Dermis blood vessel endothelial cell (primary cell): ENCODE measurements at regions not wholly inside any gene's neighbourhood (a gene's known extent, or its start where the extent isn't known, plus 50 kb on each side); places are given as distances from the start of the nearest gene placed in this dataset.
"Not testable (repeated sequence)": the region's sequence is repeated elsewhere in the genome, so short reads cannot be mapped to it uniquely, and the experiment has no call there.

Experiments
- DNase-seq: peaks from one replicate; pipeline ENCODE4 v3.0.0; 2010

GRCh38 chr10:52551046-52551445, 221.5 kb downstream of the MBL2 start:
- DNase-seq, result no peak

GRCh38 chr10:52558090-52558489, 214.5 kb downstream of the MBL2 start:
- DNase-seq, result no peak

GRCh38 chr10:52561322-52561721, 211.3 kb downstream of the MBL2 start:
- no peak for DNase-seq

DNA sequence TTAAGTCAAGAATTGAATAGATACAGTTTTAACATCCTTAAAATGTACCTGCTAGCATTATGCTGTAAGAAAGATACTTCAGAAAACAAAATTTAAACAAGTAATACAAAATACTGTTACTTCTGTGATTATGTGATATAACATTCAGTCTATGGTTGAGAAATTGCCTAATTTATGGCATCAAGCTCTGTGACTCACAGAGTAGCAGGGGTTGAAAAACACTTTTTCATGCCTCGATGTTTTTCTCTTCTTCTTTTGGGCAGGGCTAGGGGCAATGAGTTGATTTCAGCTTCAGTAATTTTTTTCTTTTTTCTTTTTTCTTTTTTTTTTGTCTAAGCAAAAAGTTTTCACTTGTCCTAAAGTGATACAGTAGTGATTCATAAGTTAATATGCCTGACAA, 209.2 kb downstream of the MBL2 start:
- no peak for DNase-seq

GRCh38 chr10:52566471-52567246, 205.9 kb downstream of the MBL2 start:
- DNase-seq, result peak; percentile 71

- DNase-seq, result no peak
Measured at GRCh38 chr10:52567247-52567580, 205.4 kb downstream of the MBL2 start.

DNA sequence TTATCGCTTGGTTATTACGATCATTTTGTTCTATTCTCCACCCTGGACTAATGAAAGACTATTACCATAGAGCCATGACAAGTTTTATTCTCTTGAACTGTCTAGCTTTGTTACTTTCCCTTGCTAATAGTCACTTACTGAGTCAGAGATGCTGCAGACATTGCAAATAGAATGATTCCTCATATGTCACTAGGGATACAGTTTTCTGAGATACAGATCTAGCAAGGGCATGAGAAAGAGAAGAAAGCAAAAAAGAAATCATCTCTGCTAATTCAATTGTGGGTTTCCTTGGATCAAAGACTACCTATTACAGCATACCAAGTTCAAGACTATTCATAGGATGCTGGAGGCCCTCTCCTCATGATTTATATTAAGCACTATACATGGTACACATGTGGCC, 204.3 kb downstream of the MBL2 start:
- DNase-seq, result no peak

DNA sequence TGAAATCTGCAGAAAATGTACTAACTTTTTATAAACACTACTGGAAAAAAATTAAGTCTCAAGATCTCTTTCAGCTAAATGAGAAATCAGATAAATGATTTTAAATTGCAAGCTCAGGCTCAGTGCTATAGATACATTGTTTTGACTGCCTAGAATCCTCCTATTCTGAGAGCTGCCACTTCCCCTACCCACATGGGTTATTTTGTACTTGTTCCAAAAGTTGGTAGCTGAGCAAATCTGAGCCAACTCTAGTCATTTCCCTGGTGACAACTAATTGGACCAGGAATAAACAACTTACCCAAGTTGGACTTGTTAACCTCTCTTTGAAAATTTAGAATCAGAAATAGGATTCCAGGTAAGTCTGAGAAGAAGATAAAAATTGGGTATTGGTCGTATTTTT, 202.1 kb downstream of the MBL2 start:
- DNase-seq, result no peak

DNA sequence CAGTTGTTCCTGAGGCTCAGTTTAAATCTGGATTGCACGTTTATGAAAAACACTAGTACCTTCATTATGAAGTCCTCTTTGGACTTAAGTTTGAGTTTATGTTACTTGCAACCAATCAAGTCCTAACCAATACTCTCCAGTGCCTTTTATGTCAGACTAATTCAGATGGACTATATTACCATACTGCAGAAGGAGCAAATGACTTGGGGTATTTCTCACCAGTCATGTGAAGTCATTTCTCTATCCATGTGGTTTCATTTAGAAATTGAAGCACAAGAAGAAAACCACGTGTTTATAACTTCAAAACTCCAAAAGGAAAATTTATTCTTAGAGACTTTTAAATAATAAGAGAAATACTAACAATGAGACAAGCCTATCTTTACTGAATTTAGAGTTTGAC, 201.6 kb downstream of the MBL2 start:
- DNase-seq, result no peak

GRCh38 chr10:52571516-52572182, 200.9 kb downstream of the MBL2 start:
- no peak for DNase-seq

DNA sequence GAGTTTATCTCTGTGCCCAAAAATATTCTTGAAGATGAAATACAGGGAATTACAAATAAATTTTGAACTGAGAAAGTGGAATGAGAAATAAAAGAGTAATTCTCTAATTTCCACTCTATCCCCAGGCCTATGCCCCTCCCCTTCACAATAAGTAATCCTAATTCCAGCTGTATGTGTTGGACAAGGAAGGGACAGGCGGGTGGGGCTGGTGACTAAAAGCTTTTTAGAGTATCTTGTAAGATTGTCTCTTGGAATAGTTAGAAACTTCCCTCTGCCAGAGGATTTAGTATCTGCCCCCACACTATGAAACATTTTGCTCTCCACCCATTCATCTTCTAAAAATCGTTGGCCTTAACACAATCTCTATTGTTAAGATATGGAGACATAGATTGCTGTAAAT, 199.2 kb downstream of the MBL2 start:
- DNase-seq, result no peak

DNA sequence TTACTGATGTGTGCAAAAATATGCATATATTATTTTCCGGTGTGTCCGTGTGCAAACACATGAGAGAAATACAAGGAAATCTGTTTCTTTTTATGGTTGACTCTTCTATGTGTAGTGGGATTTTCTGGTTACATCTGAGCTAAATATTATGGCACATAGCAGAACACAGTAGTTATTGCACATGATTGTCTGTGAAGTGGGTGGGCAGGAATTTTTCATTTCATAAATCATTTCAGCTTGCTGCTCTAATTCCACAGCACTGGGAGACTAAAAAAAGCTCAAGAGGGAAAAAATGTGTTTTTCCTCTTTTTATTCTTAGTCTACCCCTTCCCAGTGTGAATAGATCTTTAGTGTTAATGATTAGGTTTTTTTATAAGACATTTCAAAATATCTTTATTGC, 197.9 kb downstream of the MBL2 start:
- no peak for DNase-seq

- DNase-seq, result no peak
Measured at GRCh38 chr10:52577047-52577446, 195.5 kb downstream of the MBL2 start.

GRCh38 chr10:52578871-52579405, 193.6 kb downstream of the MBL2 start:
- DNase-seq, result peak; percentile 92

DNA sequence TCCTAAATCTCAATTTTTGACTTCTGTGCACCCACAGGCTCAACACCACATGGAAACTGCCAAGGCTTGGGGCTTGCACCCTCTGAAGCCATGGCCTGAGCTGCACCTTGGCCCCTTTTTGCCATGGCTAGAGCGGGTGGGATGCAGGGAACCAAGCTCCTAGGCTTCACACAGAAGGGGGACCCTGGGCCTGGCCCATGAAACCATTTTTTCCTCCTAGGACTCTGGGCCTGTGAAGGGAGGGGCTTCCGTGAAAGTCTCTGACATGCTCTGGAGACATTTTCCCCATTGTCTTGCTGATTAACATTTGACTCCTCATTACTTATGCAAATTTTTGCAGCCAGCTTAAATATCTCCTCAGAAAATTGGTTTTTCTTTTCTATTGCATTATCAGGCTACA, 190.9 kb downstream of the MBL2 start:
- DNase-seq, result not testable (repeated sequence)

DNA sequence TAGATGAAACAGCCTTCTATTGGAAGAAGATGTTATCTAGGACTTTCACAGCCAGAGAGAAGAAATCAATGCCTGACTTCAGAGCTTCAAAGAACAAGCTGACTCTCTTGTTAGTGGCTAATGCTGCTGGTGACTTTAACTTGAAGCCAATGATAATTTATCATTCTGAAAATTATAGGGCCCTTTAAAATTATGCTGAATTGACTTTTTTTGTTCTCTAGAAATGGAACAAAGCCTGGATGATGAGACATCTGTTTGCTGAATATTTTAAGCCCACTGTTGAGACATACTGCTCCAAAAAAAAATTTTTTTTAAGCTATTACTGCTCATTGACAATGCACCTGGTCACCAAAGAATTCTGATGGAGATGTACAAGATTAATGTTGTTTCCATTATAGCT, 189.2 kb downstream of the MBL2 start:
- no peak for DNase-seq

DNA sequence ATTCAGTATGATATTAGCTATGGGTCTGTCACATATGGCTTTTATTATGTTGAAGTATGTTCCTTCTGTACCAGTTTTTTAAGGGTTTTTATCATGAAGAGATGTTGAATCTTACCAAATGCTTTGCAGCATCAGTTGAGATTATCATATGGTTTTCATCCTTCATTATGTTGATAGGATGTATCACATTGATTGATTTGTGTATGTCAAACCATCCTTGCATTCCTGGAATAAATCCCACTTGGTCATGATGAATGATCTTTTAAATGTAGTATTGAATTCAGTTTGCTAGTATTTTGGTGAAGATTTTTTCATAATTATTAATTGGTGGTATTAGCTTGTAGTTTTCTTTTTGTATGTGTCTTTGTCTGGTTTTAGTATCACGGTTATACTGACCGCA, 185.9 kb downstream of the MBL2 start:
- DNase-seq, result no peak

DNA sequence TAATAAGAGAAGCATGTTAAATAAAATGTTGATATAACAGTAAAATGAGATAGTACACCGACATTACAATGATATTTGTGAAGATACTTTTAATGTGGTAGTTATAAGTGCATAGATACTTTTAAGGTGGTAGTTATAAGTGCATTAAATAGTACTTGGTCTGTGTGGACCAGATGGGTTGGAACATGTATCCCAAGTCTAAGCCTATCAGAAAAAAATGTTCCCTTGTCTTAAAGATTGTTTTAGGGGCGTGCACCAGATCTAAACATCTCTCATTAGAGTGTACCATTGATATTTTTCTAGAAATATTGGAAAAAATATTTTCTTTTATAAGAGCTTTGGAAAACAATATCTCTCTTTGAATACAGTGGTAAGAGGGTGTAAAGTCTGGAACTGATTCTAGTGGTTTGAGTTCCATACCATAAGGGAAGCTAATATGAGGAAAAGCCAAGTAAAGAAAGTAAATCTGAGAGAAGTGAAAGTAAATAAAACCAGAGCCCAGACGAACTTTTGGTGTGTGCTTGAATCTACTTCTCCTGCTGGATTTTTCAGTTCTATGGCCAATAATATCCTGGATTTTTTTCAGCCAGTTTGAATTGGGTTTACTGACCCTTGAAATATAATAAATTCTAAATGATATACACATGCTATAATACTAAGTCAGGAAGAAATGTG, 175.3 kb downstream of the MBL2 start:
- peak; percentile 15 for DNase-seq

DNA sequence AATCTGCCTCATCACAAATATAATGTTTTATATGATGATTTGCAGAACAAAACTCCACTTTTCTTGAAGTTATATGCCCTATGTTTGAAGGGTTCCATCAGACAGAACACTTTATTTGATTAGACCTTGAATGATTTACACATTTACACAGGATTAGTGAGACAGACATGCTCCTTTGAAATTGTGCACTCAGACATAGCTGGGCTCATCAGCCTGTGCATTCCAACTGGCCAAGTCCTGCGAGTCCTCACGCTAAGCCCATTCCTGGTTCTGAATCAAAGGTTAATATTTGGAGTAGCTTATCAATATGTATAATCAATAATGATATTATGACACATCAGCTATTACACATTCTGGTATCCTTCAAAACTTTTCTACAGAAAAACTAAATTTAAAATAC, 173.6 kb downstream of the MBL2 start:
- no peak for DNase-seq

- no peak for DNase-seq
Measured at GRCh38 chr10:52599551-52600200, 172.9 kb downstream of the MBL2 start.

DNA sequence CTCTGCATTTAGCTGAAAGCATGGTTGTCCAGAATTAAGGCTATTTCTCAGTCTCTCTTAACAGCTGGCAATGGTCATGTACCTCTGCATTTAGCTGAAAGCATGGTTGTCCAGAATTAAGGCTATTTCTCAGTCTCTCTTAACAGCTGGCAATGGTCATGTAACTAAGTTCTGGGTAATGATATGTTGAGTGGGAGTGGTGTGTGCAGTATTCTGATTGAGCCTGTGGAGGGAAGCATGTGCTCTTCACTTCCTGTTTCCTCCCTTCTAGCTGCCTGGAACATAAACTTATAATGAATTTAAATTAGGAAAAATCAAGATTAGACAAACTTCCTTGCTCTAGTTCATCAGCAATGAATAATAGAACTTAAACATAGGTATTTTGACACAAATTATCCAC, 168.5 kb downstream of the MBL2 start:
- not testable (repeated sequence) for DNase-seq

GRCh38 chr10:52609071-52609470, 163.5 kb downstream of the MBL2 start:
- DNase-seq, result peak; percentile 4

- peak; percentile 39 for DNase-seq
Measured at GRCh38 chr10:52609626-52610240, 162.9 kb downstream of the MBL2 start.
